Loucy (cell line): ENCODE measurements at regions not wholly inside any gene's neighbourhood (a gene's known extent, or its start where the extent isn't known, plus 50 kb on each side); places are given as distances from the start of the nearest gene placed in this dataset.

Experiments used
- CTCF ChIP-seq: fragments of 200-600 bp; sonication (generic); conservative IDR thresholded peaks from 2 replicates; pipeline ENCODE4 v1.5.1; 2014; ENCODE audit warnings: mild to moderate bottlenecking, antibody characterized with exemption, low read length
- EZH2phosphoT487 ChIP-seq: fragments of 200-600 bp; IDR thresholded peaks from 2 replicates; pipeline ENCODE4 v1.6.1; 2018; ENCODE audit warnings: antibody characterized with exemption, mild to moderate bottlenecking, moderate library complexity, borderline replicate concordance

GRCh38 chr22:16651217-16651616 is 58.6 kb upstream of the CCT8L2 start:
- TF ChIP-seq CTCF (no peak), EZH2phosphoT487 (no peak)
